ENCODE measurements at regions not wholly inside any gene's neighbourhood (a gene's known extent, or its start where the extent isn't known, plus 50 kb on each side); places are given as distances from the start of the nearest gene placed in this dataset.

- dilution Hi-C loops (cut with MboI; ENCODE audit: extremely low pct_ligation_motif_present, low sequenced_read_pairs) = no loop called here
- DNase-seq (ENCODE audit: low read depth, low spot score) (no peak), FAIRE-seq (no peak)
- CTCF ChIA-PET = interaction anchor here (0.6 to 0.7 kb wide), 2 partner anchors 75 to 563 kb away, joined by 3 to 5 read pairs; no protein-coding TSS in a partner anchor
- Histone ChIP-seq H3K4me2 (ENCODE audit: insufficient read depth, low read length) (no peak overlapping the region), H3K9me1 (replicated peaks; ENCODE audit: control insufficient read depth, extremely low read depth, insufficient read depth, low read length) (no peaks in the 10 kb centered on the region), H3K4me1 (ENCODE audit: control insufficient read depth, extremely low read depth, insufficient read depth, low read length) (no peaks in the 10 kb centered on the region), H3K4me3 (replicated peaks in 1 of 3; ENCODE audit: insufficient read depth in 1 of 3, low read depth in 1 of 3, low read length in 3 of 3) (no peak overlapping the region), H3K79me2 (ENCODE audit: control insufficient read depth, insufficient read depth, low read length) (no peaks in the 10 kb centered on the region), H3K27me3 (ENCODE audit: control insufficient read depth in 2 of 2, insufficient read depth in 2 of 2, low read length in 2 of 2) (no peaks in the 10 kb centered on the region), H3K9ac (replicated peaks; ENCODE audit: extremely low read depth, insufficient read depth, low read length) (no peak overlapping the region), H2AFZ (ENCODE audit: low read depth, low read length) (no peak overlapping the region), H4K20me1 (replicated peaks; ENCODE audit: control insufficient read depth, extremely low read depth, insufficient read depth, low read length) (no peaks in the 10 kb centered on the region), H3K27ac (ENCODE audit: insufficient read depth, low read depth, low read length) (no peak overlapping the region), H3K9me3 (replicated peaks; ENCODE audit: control insufficient read depth, insufficient read depth, low read length) (no peaks in the 10 kb centered on the region), H3K36me3 (ENCODE audit: control insufficient read depth in 2 of 2, extremely low read depth in 1 of 2, insufficient read depth in 2 of 2, low read length in 2 of 2) (no peaks in the 10 kb centered on the region)
- intact Hi-C loops (cut with micrococcal nuclease) = no loop called here
- TF ChIP-seq CTCF (IDR thresholded peaks at IDR 0.05; ENCODE audit: extremely low read depth in 1 of 2, insufficient read depth in 1 of 2, low read depth in 1 of 2, low read length in 2 of 2) (no peak), EZH2 (IDR thresholded peaks at IDR 0.05; ENCODE audit: borderline replicate concordance, low read depth, low read length, severe bottlenecking) (no peak), FOS (IDR thresholded peaks at IDR 0.05; ENCODE audit: borderline replicate concordance, insufficient read depth, low read length) (no peak), POLR2A (IDR thresholded peaks at IDR 0.05; ENCODE audit: low read depth, low read length) (no peak), MYC (IDR thresholded peaks at IDR 0.05; ENCODE audit: low read depth, low read length) (no peak), POLR2AphosphoS5 (IDR thresholded peaks at IDR 0.05; ENCODE audit: insufficient read depth, low read depth, low read length) (no peak)
- POLR2A ChIA-PET = no interaction called here
- BruUV-seq (replicated peaks) = no TSS peak
Measured at GRCh38 chr12:24177889-24178288, 228.4 kb upstream of the SOX5 start.

GRCh38 chr12:24175929-24176328, 226.5 kb upstream of the SOX5 start:
- Histone ChIP-seq H3K79me2 (ENCODE audit: control insufficient read depth, insufficient read depth, low read length) (no peaks in the 10 kb centered on the region), H3K4me3 (replicated peaks in 1 of 3; ENCODE audit: insufficient read depth in 1 of 3, low read depth in 1 of 3, low read length in 3 of 3) (no peak overlapping the region), H3K36me3 (ENCODE audit: control insufficient read depth in 2 of 2, extremely low read depth in 1 of 2, insufficient read depth in 2 of 2, low read length in 2 of 2) (no peaks in the 10 kb centered on the region), H3K9me3 (replicated peaks; ENCODE audit: control insufficient read depth, insufficient read depth, low read length) (no peaks in the 10 kb centered on the region), H3K27me3 (ENCODE audit: control insufficient read depth in 2 of 2, insufficient read depth in 2 of 2, low read length in 2 of 2) (peaks cover 0 to 2% of the 10 kb centered on the region in 2 experiments), H3K27ac (ENCODE audit: insufficient read depth, low read depth, low read length) (no peak overlapping the region), H2AFZ (ENCODE audit: low read depth, low read length) (no peak overlapping the region), H3K9me1 (replicated peaks; ENCODE audit: control insufficient read depth, extremely low read depth, insufficient read depth, low read length) (no peaks in the 10 kb centered on the region), H3K9ac (replicated peaks; ENCODE audit: extremely low read depth, insufficient read depth, low read length) (no peak overlapping the region), H4K20me1 (replicated peaks; ENCODE audit: control insufficient read depth, extremely low read depth, insufficient read depth, low read length) (no peaks in the 10 kb centered on the region), H3K4me1 (ENCODE audit: control insufficient read depth, extremely low read depth, insufficient read depth, low read length) (no peaks in the 10 kb centered on the region), H3K4me2 (ENCODE audit: insufficient read depth, low read length) (no peak overlapping the region)
- intact Hi-C loops (cut with micrococcal nuclease) (no loop called here), dilution Hi-C loops (cut with MboI; ENCODE audit: extremely low pct_ligation_motif_present, low sequenced_read_pairs) (no loop called here)
- POLR2A ChIA-PET = no interaction called here
- no TSS peak for BruUV-seq (replicated peaks)
- DNase-seq (ENCODE audit: low read depth, low spot score) = no peak
- no peak for TF ChIP-seq MYC (IDR thresholded peaks at IDR 0.05; ENCODE audit: low read depth, low read length)
- TF ChIP-seq POLR2A (IDR thresholded peaks at IDR 0.05; ENCODE audit: low read depth, low read length) = no peak
- no peak for TF ChIP-seq EZH2 (IDR thresholded peaks at IDR 0.05; ENCODE audit: borderline replicate concordance, low read depth, low read length, severe bottlenecking)
- TF ChIP-seq CTCF (IDR thresholded peaks at IDR 0.05; ENCODE audit: extremely low read depth in 1 of 2, insufficient read depth in 1 of 2, low read depth in 1 of 2, low read length in 2 of 2) = no peak
- TF ChIP-seq MAX (IDR thresholded peaks at IDR 0.05; ENCODE audit: insufficient read depth, insufficient read length) = no peak
- TF ChIP-seq FOS (IDR thresholded peaks at IDR 0.05; ENCODE audit: borderline replicate concordance, insufficient read depth, low read length) = no peak
- no peak for TF ChIP-seq JUN (IDR thresholded peaks at IDR 0.05; ENCODE audit: borderline replicate concordance, insufficient read depth, insufficient read length, low read depth)
- CTCF ChIA-PET = no interaction called here
- no peak for FAIRE-seq
